ENCODE measurements at regions not wholly inside any gene's neighbourhood (a gene's known extent, or its start where the extent isn't known, plus 50 kb on each side); places are given as distances from the start of the nearest gene placed in this dataset.

- TF ChIP-seq YY1 (IDR thresholded peaks at IDR 0.05; ENCODE audit: insufficient read depth, insufficient read length), result no peak
- no peak for TF ChIP-seq ZNF274 (IDR thresholded peaks at IDR 0.05; ENCODE audit: low read depth, low read length)
These were observed 70.0 kb upstream of the KCNH7 start for GRCh38 chr2:162908567-162908966.
